Activated CD8-positive, alpha-beta memory T cell treated with anti-CD3 and anti-CD28 coated beads for 1 hour (primary cell): ENCODE measurements at regions not wholly inside any gene's neighbourhood (a gene's known extent, or its start where the extent isn't known, plus 50 kb on each side); places are given as distances from the start of the nearest gene placed in this dataset.
"Not testable (repeated sequence)": the region's sequence is repeated elsewhere in the genome, so short reads cannot be mapped to it uniquely, and the experiment has no call there.

Source experiments
- DNase-seq, 2 donors: peaks; one replicate each; pipeline ENCODE4 v3.0.0-alpha.2; 2020; ENCODE audit warnings: low read depth in 1 of 2; ENCODE audit errors: extremely low read depth in 1 of 2

- no peak for DNase-seq
Observed at GRCh38 chr13:104975272-104975671, 1560.2 kb downstream of the EFNB2 start.

GRCh38 chr13:104968876-104969275 lies 1566.6 kb downstream of the EFNB2 start:
- no peak for DNase-seq

DNA sequence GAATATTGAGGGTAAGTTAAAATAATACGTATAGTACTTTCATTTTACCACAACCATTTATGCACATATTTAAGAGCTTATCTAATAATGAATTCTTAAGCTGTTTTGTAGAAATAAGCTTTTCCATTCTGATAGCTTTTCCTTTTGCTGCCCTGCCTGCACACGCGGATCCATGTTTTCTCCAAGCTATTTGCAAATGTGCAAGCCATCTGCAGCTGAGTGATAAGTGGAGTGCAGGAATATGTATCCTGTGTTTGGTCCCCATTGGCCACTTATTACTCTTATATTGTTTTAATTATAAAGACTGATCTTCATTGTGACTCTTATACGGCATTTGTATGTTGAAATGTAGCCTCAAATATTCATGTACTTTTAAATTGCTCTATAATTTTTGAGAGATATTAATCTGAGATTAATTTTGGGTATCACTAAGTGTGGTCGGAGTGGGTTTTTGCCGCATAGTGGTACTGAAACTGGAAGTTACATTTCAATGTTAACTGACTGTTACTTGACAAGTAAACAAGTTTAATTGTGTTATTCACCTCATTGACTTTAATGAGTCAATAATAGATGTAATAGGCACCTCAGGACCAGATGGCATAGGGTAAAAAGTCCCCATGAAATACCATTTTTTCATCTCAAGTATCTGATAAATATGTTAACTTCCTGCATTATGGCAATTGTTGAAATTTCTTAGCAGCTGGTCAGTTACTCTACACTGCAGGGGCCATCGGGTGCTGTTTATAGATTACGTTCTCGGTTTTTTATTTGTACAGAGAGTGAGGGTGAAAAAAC lies 1567.4 kb downstream of the EFNB2 start:
- DNase-seq, result no peak

GRCh38 chr13:104967376-104967775 lies 1568.1 kb downstream of the EFNB2 start:
- DNase-seq, result no peak

- no peak for DNase-seq
Observed at GRCh38 chr13:104962411-104962810, 1573.1 kb downstream of the EFNB2 start.

- DNase-seq, result no peak
Observed at GRCh38 chr13:104961246-104961645, 1574.2 kb downstream of the EFNB2 start.

- no peak for DNase-seq
Observed at GRCh38 chr13:104954210-104954609, 1581.3 kb downstream of the EFNB2 start.

GRCh38 chr13:104953588-104953987 lies 1581.9 kb downstream of the EFNB2 start:
- DNase-seq, result no peak

- DNase-seq, result no peak
Observed at GRCh38 chr13:104949840-104950740, 1585.4 kb downstream of the EFNB2 start.

DNA sequence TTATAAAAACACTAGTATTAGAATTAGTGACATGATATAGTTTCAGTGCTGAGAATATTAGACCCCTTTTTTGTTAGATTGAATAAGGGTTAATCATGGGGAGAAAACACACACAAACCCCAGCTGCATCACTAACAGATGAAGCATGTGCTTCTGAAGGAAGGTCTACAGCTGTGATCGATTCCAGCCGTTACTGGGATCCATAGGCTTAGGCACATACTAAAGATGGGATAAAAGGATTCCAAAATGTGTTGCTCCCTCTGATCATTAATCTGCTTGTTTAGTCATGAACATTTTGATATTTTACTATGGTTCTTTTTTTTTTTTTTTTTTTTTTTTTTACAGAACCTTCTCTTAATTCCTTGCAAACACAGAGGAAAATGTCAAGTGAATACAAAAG lies 1591.3 kb downstream of the EFNB2 start:
- DNase-seq, result no peak

- DNase-seq, result no peak
Observed at GRCh38 chr13:104943331-104943730, 1592.1 kb downstream of the EFNB2 start.

GRCh38 chr13:104937881-104938280 lies 1597.6 kb downstream of the EFNB2 start:
- DNase-seq, result no peak

- no peak for DNase-seq
Observed at GRCh38 chr13:104936304-104936703, 1599.2 kb downstream of the EFNB2 start.

DNA sequence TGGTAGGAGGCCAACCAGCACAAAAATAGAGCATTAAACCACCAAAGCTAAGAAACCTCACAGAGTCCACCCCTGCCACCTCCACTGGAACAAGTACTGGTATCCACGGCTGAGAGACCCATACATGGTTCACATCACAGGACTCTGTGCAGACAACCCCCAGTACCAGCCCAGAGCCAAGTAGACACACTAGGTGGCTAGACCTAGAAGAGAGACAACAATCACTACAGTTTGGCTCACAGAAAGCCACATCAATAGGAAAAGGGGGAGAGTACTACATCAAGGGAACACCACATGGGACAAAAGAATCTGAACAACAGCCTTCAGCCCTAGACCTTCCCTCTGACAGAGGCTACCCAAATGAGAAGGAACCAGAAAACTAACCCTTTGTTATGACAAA lies 1614.9 kb downstream of the EFNB2 start:
- not testable (repeated sequence) for DNase-seq

DNA sequence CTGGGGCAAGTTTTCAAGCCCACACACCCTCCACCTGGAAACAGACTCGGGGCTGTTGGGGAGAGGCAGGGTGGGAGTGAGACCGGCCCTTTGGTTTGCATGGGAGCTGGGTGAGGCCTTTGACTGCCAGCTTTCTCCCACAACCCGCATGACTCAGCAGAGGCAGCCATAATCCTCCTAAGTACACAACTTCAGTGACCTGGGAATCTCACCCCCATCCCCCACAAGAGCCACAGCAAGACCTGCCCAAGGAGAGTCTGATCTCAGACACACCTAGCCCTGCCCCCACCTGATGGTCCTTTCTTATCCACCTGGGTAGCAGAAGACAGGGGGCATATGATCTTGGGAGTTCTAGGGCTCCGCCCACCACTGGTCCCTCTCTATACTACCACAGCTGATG lies 1615.4 kb downstream of the EFNB2 start:
- DNase-seq, result no peak

GRCh38 chr13:104900191-104900817 lies 1635.2 kb downstream of the EFNB2 start:
- DNase-seq, result no peak

DNA sequence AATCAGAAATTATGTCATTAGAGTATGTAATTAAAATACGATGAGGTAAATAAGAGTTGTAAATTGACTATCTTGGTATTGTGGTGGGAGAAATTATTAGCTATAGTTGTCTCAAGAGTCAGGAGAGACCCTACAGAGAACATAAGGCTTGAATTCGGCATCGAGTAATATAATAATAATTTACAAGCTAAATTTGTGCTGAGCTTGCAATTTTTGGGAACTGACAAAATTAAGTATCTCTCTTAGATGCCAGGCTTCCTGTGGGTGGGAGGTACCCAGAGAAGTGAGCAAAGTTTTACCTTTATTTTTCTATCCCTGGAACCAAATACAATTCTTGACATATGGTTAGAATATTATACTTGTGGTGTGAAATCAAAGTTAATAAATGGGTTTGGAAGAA lies 1637.0 kb downstream of the EFNB2 start:
- DNase-seq, result no peak

DNA sequence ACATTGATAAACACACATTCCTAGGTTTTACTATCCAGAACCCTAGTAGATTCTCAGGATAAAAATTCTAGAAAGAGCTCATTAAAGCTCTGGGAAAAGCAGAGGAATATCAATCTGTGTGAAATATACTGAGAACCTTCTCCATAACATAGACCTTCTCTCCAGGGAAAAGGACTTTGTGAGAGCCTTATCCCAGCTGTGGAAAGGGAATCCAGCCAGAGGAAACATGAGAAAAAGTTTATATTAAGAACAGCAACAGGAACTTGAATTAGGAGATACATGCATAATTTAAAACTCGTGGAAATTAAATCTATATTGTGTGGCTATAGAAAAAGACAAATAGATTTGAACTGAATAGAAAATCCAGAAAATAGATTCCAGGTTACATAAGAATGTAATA lies 1639.9 kb downstream of the EFNB2 start:
- DNase-seq, result no peak

DNA sequence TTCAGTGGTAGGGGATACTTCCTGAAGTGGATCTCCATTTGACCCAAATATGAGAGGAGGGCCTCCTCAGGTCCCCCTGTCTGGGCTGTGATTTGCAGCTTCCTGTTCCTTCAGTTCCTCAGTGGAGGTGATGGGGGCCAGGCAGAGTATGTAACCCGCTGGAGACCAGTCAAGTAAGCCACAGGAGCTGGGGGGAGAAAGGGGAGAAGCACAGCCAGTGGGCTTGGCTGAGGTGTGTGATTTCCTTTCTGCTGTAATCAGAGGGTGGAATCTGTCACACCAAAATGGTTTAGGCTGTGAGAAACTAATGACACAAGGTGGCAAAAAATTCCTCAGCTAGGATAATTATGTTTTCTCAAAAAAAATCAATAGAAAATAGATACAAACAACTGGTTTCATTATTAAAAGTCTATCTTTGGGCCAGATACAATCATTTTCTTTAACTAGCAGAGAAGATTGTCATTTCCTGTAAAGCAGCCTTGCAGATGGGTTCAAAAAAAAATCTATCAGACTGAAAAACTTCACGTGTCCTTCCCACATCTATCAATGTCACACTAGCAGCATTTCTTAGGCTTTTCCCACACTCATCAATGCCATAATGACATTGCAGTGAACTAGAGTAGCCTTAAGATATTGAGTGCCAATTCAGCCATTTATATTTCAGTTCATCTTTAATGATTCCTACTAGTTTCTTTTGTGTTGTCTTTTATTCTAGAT lies 1660.3 kb downstream of the EFNB2 start:
- DNase-seq, result no peak

DNA sequence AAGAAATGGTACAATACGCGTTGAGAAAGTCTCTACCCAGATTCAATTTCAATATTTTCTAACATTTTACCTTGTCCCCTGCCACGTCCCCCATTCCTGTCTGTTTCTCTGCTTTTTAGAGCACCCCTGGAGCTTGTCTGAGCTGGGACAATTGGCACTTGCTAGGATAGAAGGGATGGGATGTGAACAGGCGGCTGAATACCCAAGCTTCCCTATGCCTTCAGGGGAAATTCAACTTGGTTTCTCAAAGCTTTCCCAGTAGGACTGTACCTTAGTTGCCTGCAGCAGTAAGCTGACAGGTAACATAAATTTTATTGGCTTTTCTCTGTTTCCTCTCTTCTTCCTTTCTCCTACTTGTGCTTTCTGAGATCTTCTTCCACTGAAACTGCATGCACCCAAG lies 1663.3 kb downstream of the EFNB2 start:
- DNase-seq, result no peak

DNA sequence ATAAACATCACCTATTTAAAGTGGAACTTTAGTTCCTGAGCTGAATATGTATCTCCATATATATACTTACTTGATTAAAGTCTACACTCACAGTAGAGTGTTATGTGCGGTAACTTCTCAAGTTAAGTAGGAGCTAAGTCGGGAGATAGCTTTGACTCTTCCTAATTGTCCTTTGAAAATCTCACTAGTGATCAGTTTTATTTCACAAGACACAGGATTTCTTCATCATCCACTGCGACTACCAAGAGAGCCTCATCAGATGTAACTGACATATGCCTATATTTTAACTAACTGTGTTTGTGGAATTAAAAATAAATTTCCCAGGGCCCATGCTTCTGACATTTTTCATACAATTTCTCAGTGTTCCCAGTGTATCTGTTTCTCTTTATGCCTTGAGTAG lies 1664.0 kb downstream of the EFNB2 start:
- DNase-seq, result no peak
